Neural cell (in vitro differentiated cells): ENCODE measurements at regions not wholly inside any gene's neighbourhood (a gene's known extent, or its start where the extent isn't known, plus 50 kb on each side); places are given as distances from the start of the nearest gene placed in this dataset.

Experiments
- H2AFZ ChIP-seq: fragments of 200-600, 300-800 bp; sonication (generic), shearing (Covaris generic); 2 replicates; pipeline ENCODE4 v1.6.0; 2014; ENCODE audit warnings: low read depth, mild to moderate bottlenecking, antibody characterized with exemption, low read length, moderate library complexity
- H3F3A ChIP-seq: fragments of 200-600 bp; shearing (Covaris generic); 2 replicates; pipeline ENCODE4 v1.6.1; 2016; ENCODE audit warnings: mild to moderate bottlenecking, moderate library complexity, mixed read lengths, antibody characterized with exemption, low read length; ENCODE audit not compliant: insufficient read depth, poor library complexity, severe bottlenecking
- H3K27ac ChIP-seq: fragments of 200-600, 300-800 bp; sonication (generic), shearing (Covaris generic); 2 replicates; pipeline ENCODE4 v1.5.1; 2014; ENCODE audit warnings: mild to moderate bottlenecking, low read length, moderate library complexity
- H3K27me3 ChIP-seq: fragments of 300-800, 200-600 bp; sonication (generic), shearing (Covaris generic); 2 replicates; pipeline ENCODE4 v1.6.0; 2014; ENCODE audit warnings: mild to moderate bottlenecking, low read depth, low read length, moderate library complexity; ENCODE audit not compliant: insufficient read depth
- H3K36me3 ChIP-seq: fragments of 300-800, 200-600 bp; sonication (generic), shearing (Covaris generic); 2 replicates; pipeline ENCODE4 v1.5.1; 2014; ENCODE audit warnings: mild to moderate bottlenecking, antibody characterized with exemption, low read length, moderate library complexity; ENCODE audit not compliant: insufficient read depth
- H3K4me2 ChIP-seq: fragments of 300-800, 200-600 bp; sonication (generic), shearing (Covaris generic); 2 replicates; pipeline ENCODE4 v1.6.0; 2014; ENCODE audit warnings: mild to moderate bottlenecking, low read length
- H3K4me3 ChIP-seq: fragments of 300-800, 200-600 bp; sonication (generic), shearing (Covaris generic); 2 replicates; pipeline ENCODE4 v1.5.1; 2014; ENCODE audit warnings: mild to moderate bottlenecking, low read length, moderate library complexity
- H3K79me2 ChIP-seq: fragments of 200-600 bp; shearing (Covaris generic); replicated peaks from 2 replicates; pipeline ENCODE4 v1.6.0; 2014; ENCODE audit warnings: mild to moderate bottlenecking, low read length, moderate library complexity; ENCODE audit not compliant: insufficient read depth
- H3K9ac ChIP-seq: fragments of 300-800, 200-600 bp; sonication (generic), shearing (Covaris generic); 2 replicates; pipeline ENCODE4 v1.6.1; 2016; ENCODE audit warnings: mild to moderate bottlenecking, low read length, mixed read lengths
- H3K9me2 ChIP-seq: fragments of 200-600 bp; shearing (Covaris generic); 2 replicates; pipeline ENCODE4 v1.6.1; 2016; ENCODE audit warnings: mild to moderate bottlenecking, low read length, mixed read lengths; ENCODE audit not compliant: insufficient read depth
- H3K9me3 ChIP-seq: fragments of 200-600, 300-800 bp; sonication (generic), shearing (Covaris generic); 2 replicates; pipeline ENCODE4 v1.6.1; 2016; ENCODE audit warnings: mild to moderate bottlenecking, mixed run types, low read length, moderate library complexity, mixed read lengths
- H4K20me1 ChIP-seq: fragments of 200-600 bp; shearing (Covaris generic); 2 replicates; pipeline ENCODE4 v1.6.1; 2016; ENCODE audit warnings: mild to moderate bottlenecking, mixed run types; ENCODE audit not compliant: insufficient read depth
- CTCF ChIP-seq: fragments of 450-650 bp; IDR thresholded peaks from 2 replicates; pipeline ENCODE4 v1.5.1; 2014; ENCODE audit warnings: antibody characterized with exemption, mild to moderate bottlenecking, moderate library complexity; ENCODE audit not compliant: poor library complexity, severe bottlenecking
- EP300 ChIP-seq: fragments of 450-650 bp; conservative IDR thresholded peaks from 2 replicates; pipeline ENCODE4 v1.6.1; 2014; ENCODE audit warnings: antibody characterized with exemption, mild to moderate bottlenecking, moderate library complexity; ENCODE audit not compliant: poor library complexity, severe bottlenecking
- EZH2 ChIP-seq: fragments of 200-600, 300-800 bp; shearing (Covaris generic), sonication (generic); IDR thresholded peaks from 2 replicates; pipeline ENCODE4 v1.6.1; 2014; ENCODE audit warnings: antibody characterized with exemption, low read length, borderline replicate concordance, mild to moderate bottlenecking; ENCODE audit not compliant: insufficient read depth, poor library complexity, severe bottlenecking
- MXI1 ChIP-seq: fragments of 450-650 bp; conservative IDR thresholded peaks from 2 replicates; pipeline ENCODE4 v1.6.1; 2014; ENCODE audit warnings: antibody characterized with exemption, mild to moderate bottlenecking; ENCODE audit not compliant: poor library complexity, severe bottlenecking
- RAD21 ChIP-seq: fragments of 450-650 bp; conservative IDR thresholded peaks from 2 replicates; pipeline ENCODE4 v1.6.1; 2014; ENCODE audit warnings: antibody characterized with exemption, mild to moderate bottlenecking, moderate library complexity
- REST ChIP-seq: IDR thresholded peaks from 2 replicates; pipeline ENCODE4 v1.6.1; 2012; ENCODE audit warnings: borderline replicate concordance
- SMC3 ChIP-seq: fragments of 450-650 bp; conservative IDR thresholded peaks from 2 replicates; pipeline ENCODE4 v1.6.1; 2014; ENCODE audit warnings: antibody characterized with exemption, mild to moderate bottlenecking, moderate library complexity; ENCODE audit not compliant: poor library complexity
- TAF1 ChIP-seq: IDR thresholded peaks from 2 replicates; pipeline ENCODE4 v1.6.1; 2012; ENCODE audit warnings: low read depth

- no peak overlapping the region for H3K4me2 ChIP-seq
- H3K9me2 ChIP-seq: no peaks in the 10 kb centered on the region
- TF ChIP-seq TAF1 (no peak), REST (no peak), EZH2 (no peak), EP300 (no peak), RAD21 (no peak), MXI1 (no peak)
- no peaks in the 10 kb centered on the region for H3K9me3 ChIP-seq
- H3K36me3 ChIP-seq: no peaks in the 10 kb centered on the region
- H3K9ac ChIP-seq: no peak overlapping the region
- H2AFZ ChIP-seq: no peak overlapping the region
- H3K4me3 ChIP-seq: no peak overlapping the region
- H4K20me1 ChIP-seq: no peaks in the 10 kb centered on the region
- H3K79me2 ChIP-seq: no peaks in the 10 kb centered on the region
- no peaks in the 10 kb centered on the region for H3F3A ChIP-seq
- H3K27me3 ChIP-seq: no peaks in the 10 kb centered on the region
- no peak overlapping the region for H3K27ac ChIP-seq
Measured at GRCh38 chr2:12538138-12538694, 178.5 kb upstream of the TRIB2 start.

- Histone ChIP-seq H3K79me2 (no peaks in the 10 kb centered on the region), H2AFZ (no peak overlapping the region), H3F3A (no peaks in the 10 kb centered on the region), H3K36me3 (no peaks in the 10 kb centered on the region), H4K20me1 (no peaks in the 10 kb centered on the region), H3K4me2 (no peak overlapping the region), H3K9ac (no peak overlapping the region), H3K27ac (no peak overlapping the region), H3K4me3 (no peak overlapping the region), H3K9me3 (no peaks in the 10 kb centered on the region), H3K27me3 (no peaks in the 10 kb centered on the region), H3K9me2 (no peaks in the 10 kb centered on the region)
- no peak for TF ChIP-seq RAD21
- TF ChIP-seq EP300: no peak
Measured at GRCh38 chr2:12539336-12539735, 177.4 kb upstream of the TRIB2 start.

GRCh38 chr2:12539776-12540562, 176.8 kb upstream of the TRIB2 start:
- Histone ChIP-seq H3K79me2 (no peaks in the 10 kb centered on the region), H3K27ac (no peak overlapping the region), H3K9ac (no peak overlapping the region), H3K4me2 (no peak overlapping the region), H3K36me3 (no peaks in the 10 kb centered on the region), H3K9me3 (no peaks in the 10 kb centered on the region), H3K4me3 (no peak overlapping the region), H3K27me3 (no peaks in the 10 kb centered on the region), H3K9me2 (no peaks in the 10 kb centered on the region), H3F3A (no peaks in the 10 kb centered on the region), H2AFZ (no peak overlapping the region), H4K20me1 (no peaks in the 10 kb centered on the region)
- no peak for TF ChIP-seq RAD21
- TF ChIP-seq REST: no peak
- no peak for TF ChIP-seq CTCF
- TF ChIP-seq SMC3: no peak
- no peak for TF ChIP-seq MXI1
- TF ChIP-seq TAF1: no peak
- no peak for TF ChIP-seq EP300
- no peak for TF ChIP-seq EZH2
